ENCODE measurements at regions not wholly inside any gene's neighbourhood (a gene's known extent, or its start where the extent isn't known, plus 50 kb on each side); places are given as distances from the start of the nearest gene placed in this dataset.

DNA sequence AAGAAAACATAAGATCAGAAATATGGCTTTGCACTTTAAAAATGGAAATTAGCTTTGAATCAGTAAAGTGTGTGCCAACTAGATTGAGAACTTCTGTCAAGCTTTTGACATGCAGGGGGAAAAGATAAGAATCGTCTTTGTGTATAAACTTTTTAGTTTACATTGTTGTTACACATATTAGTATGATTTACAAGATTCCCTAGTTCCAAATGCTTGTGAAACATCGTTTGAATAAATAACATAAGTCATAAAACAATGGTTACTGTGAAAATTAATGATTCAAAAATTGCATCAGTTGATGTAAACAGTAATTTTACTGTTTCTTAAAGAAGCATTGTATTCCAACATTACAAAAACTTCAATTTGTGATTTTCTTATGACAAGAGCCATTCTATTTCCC is 207.6 kb upstream of the MTPN start:
- 17% methylated on average over 2 of the region's 2 CpGs for WGBS (ENCODE audit: insufficient coverage, low coverage, low lambda C conversion rate, missing lambda C conversion rate)
- intact Hi-C loops (cut with DNase I), result no loop called here

DNA sequence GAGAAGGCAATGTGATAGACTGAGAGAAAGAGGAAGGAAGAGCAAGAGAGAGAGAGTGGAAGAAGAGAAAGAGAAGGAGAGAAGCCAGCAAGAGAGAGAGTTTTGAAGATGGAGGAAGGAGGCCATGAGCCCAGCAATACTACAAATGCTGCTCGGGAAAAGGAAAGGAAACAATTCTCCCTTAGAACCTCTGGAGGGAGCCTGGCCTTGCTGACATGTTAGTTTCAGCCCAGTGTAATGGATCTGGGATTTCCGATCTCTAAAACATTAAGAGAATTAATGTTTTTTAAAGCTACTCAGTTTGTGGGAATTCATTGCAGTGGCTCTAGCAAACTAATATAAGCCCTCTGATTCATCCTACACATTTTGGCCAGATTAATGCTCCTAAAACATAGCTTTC is 206.8 kb upstream of the MTPN start:
- 25% methylated on average over 2 of the region's 2 CpGs for WGBS (ENCODE audit: insufficient coverage, low coverage, low lambda C conversion rate, missing lambda C conversion rate)
- Histone ChIP-seq H3K4me3 (no peak overlapping the region), H3K27ac (no peak overlapping the region), H3K4me1 (no peaks in the 10 kb centered on the region), H3K27me3 (no peaks in the 10 kb centered on the region), H3K9me3 (no peaks in the 10 kb centered on the region), H3K36me3 (no peaks in the 10 kb centered on the region)
- no peak for TF ChIP-seq POLR2A (IDR thresholded peaks at IDR 0.05)
- TF ChIP-seq, protein P1, sequence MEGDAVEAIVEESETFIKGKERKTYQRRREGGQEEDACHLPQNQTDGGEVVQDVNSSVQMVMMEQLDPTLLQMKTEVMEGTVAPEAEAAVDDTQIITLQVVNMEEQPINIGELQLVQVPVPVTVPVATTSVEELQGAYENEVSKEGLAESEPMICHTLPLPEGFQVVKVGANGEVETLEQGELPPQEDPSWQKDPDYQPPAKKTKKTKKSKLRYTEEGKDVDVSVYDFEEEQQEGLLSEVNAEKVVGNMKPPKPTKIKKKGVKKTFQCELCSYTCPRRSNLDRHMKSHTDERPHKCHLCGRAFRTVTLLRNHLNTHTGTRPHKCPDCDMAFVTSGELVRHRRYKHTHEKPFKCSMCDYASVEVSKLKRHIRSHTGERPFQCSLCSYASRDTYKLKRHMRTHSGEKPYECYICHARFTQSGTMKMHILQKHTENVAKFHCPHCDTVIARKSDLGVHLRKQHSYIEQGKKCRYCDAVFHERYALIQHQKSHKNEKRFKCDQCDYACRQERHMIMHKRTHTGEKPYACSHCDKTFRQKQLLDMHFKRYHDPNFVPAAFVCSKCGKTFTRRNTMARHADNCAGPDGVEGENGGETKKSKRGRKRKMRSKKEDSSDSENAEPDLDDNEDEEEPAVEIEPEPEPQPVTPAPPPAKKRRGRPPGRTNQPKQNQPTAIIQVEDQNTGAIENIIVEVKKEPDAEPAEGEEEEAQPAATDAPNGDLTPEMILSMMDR (IDR thresholded peaks at IDR 0.05), result no peak
- no peak for ATAC-seq
- no peak for DNase-seq
- intact Hi-C loops (cut with DNase I), result no loop called here

More for the DNA sequence above, 207.6 kb upstream of the MTPN start:
- no peaks in the 10 kb centered on the region for H3K9me3 ChIP-seq
- H3K27ac ChIP-seq, result no peak overlapping the region
- ATAC-seq, result no peak
- no peaks in the 10 kb centered on the region for H3K36me3 ChIP-seq
- no peaks in the 10 kb centered on the region for H3K27me3 ChIP-seq
- TF ChIP-seq, protein P1 (IDR thresholded peaks at IDR 0.05), result no peak
- no peak for TF ChIP-seq POLR2A (IDR thresholded peaks at IDR 0.05)
- no peak overlapping the region for H3K4me3 ChIP-seq
- H3K4me1 ChIP-seq, result no peaks in the 10 kb centered on the region
- no peak for DNase-seq

DNA sequence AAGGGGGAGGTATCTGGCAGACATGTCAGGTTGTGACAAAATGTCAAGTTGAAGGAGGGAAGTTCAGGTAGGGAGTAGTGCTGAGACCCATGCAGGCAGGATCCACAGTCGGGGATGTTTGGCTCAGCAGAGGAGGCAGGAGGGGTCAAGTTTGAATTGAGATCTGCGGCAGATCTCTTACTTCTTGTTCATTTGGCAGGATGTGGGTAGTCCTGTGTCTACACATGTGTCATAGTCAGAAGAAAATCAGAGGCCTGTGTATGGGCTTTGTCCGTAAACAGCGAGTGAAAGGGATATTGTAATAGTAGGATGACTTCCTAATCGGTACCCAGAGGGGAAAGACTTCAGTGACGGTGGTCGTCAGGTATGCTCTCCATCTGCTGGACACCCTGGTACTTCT is 203.8 kb upstream of the MTPN start:
- Histone ChIP-seq H3K4me3 (no peak overlapping the region), H3K27ac (no peak overlapping the region), H3K9me3 (no peaks in the 10 kb centered on the region), H3K4me1 (no peaks in the 10 kb centered on the region), H3K27me3 (no peaks in the 10 kb centered on the region), H3K36me3 (no peaks in the 10 kb centered on the region)
- no peak for ATAC-seq
- DNase-seq, result no peak
- TF ChIP-seq, protein P1 (IDR thresholded peaks at IDR 0.05), result no peak
- no peak for TF ChIP-seq POLR2A (IDR thresholded peaks at IDR 0.05)
- WGBS (ENCODE audit: insufficient coverage, low coverage, low lambda C conversion rate, missing lambda C conversion rate), result 49% methylated on average over 3 of the region's 7 CpGs
- intact Hi-C loops (cut with DNase I), result no loop called here

DNA sequence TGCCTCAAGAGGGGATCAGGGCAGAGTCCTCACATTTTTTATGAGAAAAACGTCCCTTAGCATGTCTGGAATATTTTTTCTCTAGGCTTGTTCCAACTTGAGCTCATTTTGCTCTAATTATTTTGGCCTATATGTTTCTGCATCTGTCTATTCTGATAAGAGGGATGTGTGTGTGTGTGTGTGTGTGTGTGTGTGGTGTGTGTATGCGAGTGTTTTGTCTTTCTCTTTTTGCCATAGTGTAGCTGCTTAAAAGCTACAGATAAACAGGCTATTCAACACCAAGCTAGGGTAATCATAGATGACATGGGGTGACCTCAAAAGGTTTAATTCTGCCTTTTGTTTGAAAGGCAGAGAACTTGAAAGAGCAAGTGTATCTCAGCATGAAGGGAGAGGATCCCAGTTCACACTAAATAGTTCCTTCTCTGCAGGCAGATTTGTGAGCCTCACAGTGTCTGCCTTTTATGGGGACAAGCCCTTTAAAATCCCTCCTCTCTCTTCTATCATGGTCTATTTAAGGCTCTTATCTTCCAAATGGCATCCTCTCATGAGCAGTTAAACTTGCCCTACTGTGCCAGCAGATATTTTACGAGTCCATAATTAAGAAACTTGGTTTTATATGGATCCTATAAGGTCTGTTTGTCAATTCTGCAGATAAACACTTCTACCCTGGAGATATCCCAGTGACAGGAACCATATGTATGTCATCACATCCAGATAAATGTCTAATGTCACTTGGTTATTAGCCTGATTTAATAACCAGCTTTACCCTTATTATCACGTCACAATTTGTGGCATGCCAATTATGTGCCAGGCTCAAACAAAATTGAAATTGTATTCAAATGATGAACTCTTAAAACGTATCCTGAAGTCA is 202.9 kb upstream of the MTPN start:
- no peak overlapping the region for H3K4me3 ChIP-seq
- no peak overlapping the region for H3K27ac ChIP-seq
- H3K9me3 ChIP-seq, result no peaks in the 10 kb centered on the region
- H3K27me3 ChIP-seq, result no peaks in the 10 kb centered on the region
- H3K36me3 ChIP-seq, result no peaks in the 10 kb centered on the region
- no peak for ATAC-seq
- intact Hi-C loops (cut with DNase I), result no loop called here
- TF ChIP-seq POLR2A (IDR thresholded peaks at IDR 0.05), result no peak
- TF ChIP-seq, protein P1 (IDR thresholded peaks at IDR 0.05), result no peak
- H3K4me1 ChIP-seq, result no peaks in the 10 kb centered on the region
- 33% methylated on average over 5 of the region's 5 CpGs for WGBS (ENCODE audit: insufficient coverage, low coverage, low lambda C conversion rate, missing lambda C conversion rate)
- no peak for DNase-seq
